Central memory CD8-positive, alpha-beta T cell (primary cell): ENCODE measurements at regions not wholly inside any gene's neighbourhood (a gene's known extent, or its start where the extent isn't known, plus 50 kb on each side); places are given as distances from the start of the nearest gene placed in this dataset.

Source experiments
- ATAC-seq: fragments of 150-1000 bp; cut with Tn5 transposase; replicated peaks from 2 replicates; pipeline ENCODE4 v1.10.0; 2022; ENCODE audit warnings: mild to moderate bottlenecking, moderate FRiP score, moderate number of reproducible peaks; ENCODE audit not compliant: poor library complexity, severe bottlenecking; ENCODE audit errors: extremely low read depth
- DNase-seq, 2 donors: peaks; one replicate each; pipeline ENCODE4 v3.0.0; 2021; ENCODE audit warnings: low spot score in 2 of 2
- H3K27ac Mint-ChIP-seq: one replicate; pipeline ENCODE4 v1.8.0; 2022; ENCODE audit warnings: low read depth, mild to moderate bottlenecking, moderate library complexity, mixed read lengths
- H3K27me3 Mint-ChIP-seq: one replicate; pipeline ENCODE4 v1.8.0; 2022; ENCODE audit warnings: mixed read lengths
- H3K36me3 Mint-ChIP-seq: one replicate; pipeline ENCODE4 v1.8.0; 2022; ENCODE audit warnings: mild to moderate bottlenecking, moderate library complexity, mixed read lengths; ENCODE audit not compliant: insufficient read depth
- H3K4me1 Mint-ChIP-seq: one replicate; pipeline ENCODE4 v1.8.0; 2022; ENCODE audit warnings: mixed read lengths
- H3K4me3 Mint-ChIP-seq: one replicate; pipeline ENCODE4 v1.8.0; 2022; ENCODE audit warnings: mild to moderate bottlenecking, moderate library complexity, mixed read lengths
- H3K9me3 Mint-ChIP-seq: one replicate; pipeline ENCODE4 v1.8.0; 2022; ENCODE audit warnings: mixed read lengths

DNA sequence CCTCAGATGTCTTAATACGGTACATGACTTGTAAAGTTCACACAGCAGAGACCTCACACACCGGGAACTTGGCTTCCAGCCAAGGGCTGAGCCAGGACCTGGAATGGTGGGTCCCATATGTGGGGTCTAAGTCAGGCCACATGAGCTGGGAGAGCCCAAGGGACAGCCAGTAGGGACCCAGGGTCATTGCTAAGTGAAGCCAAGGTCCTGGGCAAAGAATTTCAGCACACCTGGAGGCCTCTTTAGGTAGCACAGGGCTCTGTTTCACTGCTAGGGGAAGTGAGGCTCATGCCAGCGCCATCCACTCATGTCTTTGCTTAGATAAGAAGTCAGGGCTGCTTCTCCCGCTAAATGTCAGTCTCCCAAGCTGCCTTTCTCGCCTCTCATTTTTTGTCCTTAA is 116.6 kb upstream of the TLE3 start:
- H3K27me3 Mint-ChIP-seq: peaks cover 22% of the 10 kb centered on the region
- no peaks in the 10 kb centered on the region for H3K4me1 Mint-ChIP-seq
- DNase-seq (no peak), ATAC-seq (no peak)
- H3K9me3 Mint-ChIP-seq: no peaks in the 10 kb centered on the region
- no peak overlapping the region for H3K4me3 Mint-ChIP-seq
- H3K36me3 Mint-ChIP-seq: no peaks in the 10 kb centered on the region
- no peak overlapping the region for H3K27ac Mint-ChIP-seq

DNA sequence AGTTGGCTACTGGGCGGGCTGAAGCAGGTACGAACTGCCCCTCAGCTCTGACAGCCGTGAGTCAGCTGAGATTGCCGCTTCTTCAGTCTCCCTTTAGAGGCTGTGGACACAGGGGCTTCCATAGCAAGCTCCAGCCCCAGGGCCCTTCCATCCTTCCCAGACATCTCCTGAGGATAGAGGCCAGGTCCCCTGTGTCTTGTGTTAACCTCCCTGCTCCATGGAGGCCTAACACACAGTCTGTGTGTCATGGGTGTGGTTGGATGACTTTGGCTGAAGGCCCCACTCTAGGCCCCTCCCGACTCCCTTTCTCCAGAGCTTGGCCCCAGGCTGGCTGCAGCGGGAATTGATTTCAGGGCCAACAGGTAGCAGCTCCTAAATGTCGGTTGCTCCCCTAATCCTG is 116.1 kb upstream of the TLE3 start:
- no peak for ATAC-seq
- H3K27me3 Mint-ChIP-seq: peaks cover 24% of the 10 kb centered on the region
- no peaks in the 10 kb centered on the region for H3K36me3 Mint-ChIP-seq
- no peak overlapping the region for H3K4me3 Mint-ChIP-seq
- no peak overlapping the region for H3K27ac Mint-ChIP-seq
- no peaks in the 10 kb centered on the region for H3K9me3 Mint-ChIP-seq
- H3K4me1 Mint-ChIP-seq: no peaks in the 10 kb centered on the region
- DNase-seq: no peak

DNA sequence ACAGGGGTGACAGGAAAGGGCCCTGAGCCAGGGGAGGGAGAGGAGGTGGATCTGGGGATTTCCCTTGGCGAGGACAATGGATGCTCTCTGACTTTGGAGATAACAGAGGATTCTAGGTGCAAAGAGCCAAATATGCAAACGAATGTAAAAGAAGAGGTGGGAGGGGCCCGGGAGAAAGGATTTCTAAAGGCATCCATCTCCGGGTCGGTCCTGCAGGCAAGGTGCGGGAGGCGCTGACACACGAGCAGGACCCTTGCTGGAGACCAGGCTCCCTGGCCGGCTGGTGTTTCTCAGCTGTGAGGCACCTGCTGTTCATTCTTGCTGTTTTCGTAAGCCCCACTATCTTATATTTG is 115.2 kb upstream of the TLE3 start:
- H3K36me3 Mint-ChIP-seq: no peaks in the 10 kb centered on the region
- ATAC-seq: no peak

DNA sequence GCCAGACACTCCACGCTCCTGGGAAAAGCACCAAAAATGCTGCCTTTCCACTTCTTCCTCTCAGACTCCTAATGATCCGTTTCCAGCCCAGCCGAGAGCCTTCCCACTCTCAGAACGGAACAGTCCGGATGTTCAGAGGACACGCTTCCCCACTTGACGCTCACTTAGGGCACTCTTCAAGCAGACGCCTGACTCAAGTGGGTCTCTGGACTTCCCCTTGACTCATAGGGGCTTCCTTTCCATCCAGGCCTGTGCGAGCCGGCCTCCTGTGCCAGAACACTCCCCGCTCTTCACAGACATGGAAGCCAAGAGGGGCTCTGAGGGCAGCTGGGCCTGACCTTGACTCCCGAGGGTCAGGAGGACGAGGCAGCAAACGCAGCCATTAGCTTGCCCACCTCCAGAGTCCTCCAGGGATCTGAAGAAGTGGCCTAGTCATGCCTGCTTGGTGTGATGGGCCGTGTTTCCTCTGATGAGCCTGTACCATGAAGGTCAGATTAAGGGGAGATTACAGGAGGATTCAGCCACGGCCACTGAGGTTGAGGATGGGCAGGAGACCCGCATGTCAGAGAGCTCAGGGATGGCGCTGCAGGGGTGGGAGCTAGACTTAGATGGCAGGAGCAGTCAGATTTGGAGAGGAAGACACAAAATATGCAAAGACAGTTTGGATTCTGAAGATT is 114.7 kb upstream of the TLE3 start:
- Mint-ChIP-seq H3K4me3 (no peak overlapping the region), H3K27me3 (peaks cover 24% of the 10 kb centered on the region), H3K9me3 (no peaks in the 10 kb centered on the region), H3K27ac (no peak overlapping the region), H3K36me3 (no peaks in the 10 kb centered on the region), H3K4me1 (no peaks in the 10 kb centered on the region)
- DNase-seq (no peak), ATAC-seq (no peak)

More for the DNA sequence above, 115.2 kb upstream of the TLE3 start:
- DNase-seq: no peak
- Mint-ChIP-seq H3K27me3 (peaks cover 24% of the 10 kb centered on the region), H3K27ac (no peak overlapping the region), H3K9me3 (no peaks in the 10 kb centered on the region), H3K4me1 (no peaks in the 10 kb centered on the region), H3K4me3 (no peak overlapping the region)

DNA sequence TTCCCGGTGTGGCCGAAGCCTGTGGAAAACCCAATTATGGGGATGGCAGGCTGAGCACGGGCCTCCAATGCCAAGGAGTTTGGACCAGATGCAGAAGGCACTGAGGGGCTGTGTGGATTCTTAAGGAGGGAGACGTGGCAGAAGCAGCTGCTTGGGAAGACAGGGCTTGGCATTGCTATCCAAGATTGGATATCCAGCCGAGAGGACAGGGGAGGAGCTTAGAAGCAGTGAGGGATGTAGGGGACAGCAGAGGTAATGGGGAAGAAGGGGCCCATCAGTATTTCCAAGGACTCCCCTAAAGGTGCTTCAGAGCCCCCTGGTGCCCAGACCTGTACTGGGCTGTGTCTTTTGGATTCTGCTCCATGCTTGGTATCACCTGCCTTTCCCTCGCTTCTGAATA is 112.8 kb upstream of the TLE3 start:
- no peak overlapping the region for H3K27ac Mint-ChIP-seq
- H3K4me1 Mint-ChIP-seq: no peaks in the 10 kb centered on the region
- no peak for ATAC-seq
- no peaks in the 10 kb centered on the region for H3K36me3 Mint-ChIP-seq
- H3K9me3 Mint-ChIP-seq: no peaks in the 10 kb centered on the region
- no peak for DNase-seq
- peaks cover 24% of the 10 kb centered on the region for H3K27me3 Mint-ChIP-seq
- no peak overlapping the region for H3K4me3 Mint-ChIP-seq

DNA sequence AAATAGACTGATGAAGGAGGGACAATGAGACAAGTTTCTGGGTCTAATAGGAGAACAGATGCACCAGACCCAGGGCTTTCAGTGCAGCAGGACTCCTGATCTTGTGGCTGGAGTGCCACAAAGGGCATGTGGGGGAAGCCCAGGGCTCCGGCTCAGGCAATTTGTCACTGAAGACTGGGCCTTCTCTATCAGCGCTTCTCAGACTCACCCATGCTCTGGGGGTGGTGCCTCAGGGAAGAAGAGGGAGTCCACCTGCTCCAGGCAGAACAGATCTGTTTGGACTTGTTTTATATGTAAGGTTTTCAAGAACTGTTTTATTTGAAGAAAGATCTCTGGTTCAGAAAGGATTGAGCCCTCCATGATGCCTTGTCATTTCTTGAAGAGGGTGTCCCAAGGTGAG is 112.4 kb upstream of the TLE3 start:
- no peak overlapping the region for H3K4me3 Mint-ChIP-seq
- H3K27me3 Mint-ChIP-seq: peaks cover 24% of the 10 kb centered on the region

DNA sequence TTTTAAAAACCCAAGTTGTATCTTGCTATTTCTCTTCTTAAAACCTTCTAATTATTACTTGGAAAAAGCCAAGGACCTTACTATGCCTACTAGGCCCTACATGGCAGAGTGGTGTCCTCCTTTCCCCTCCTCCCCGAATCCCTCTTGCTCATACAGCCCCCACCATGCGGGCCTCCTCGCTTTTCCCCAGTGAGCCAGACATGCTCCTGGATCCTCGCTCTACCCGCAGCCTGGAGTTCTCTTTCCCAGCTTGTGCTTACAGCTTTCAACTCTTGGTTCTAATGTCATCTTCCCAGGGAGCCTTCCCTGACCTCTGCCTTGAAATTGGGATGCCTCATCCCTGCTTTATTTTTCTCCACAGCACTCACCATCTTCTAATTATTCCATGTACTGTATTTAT is 111.8 kb upstream of the TLE3 start:
- peaks cover 24% of the 10 kb centered on the region for H3K27me3 Mint-ChIP-seq
- no peak for DNase-seq
- H3K36me3 Mint-ChIP-seq: no peaks in the 10 kb centered on the region

More for the DNA sequence above, 112.4 kb upstream of the TLE3 start:
- no peaks in the 10 kb centered on the region for H3K9me3 Mint-ChIP-seq
- ATAC-seq (no peak), DNase-seq (no peak)
- H3K36me3 Mint-ChIP-seq: no peaks in the 10 kb centered on the region
- H3K4me1 Mint-ChIP-seq: no peaks in the 10 kb centered on the region
- H3K27ac Mint-ChIP-seq: no peak overlapping the region

DNA sequence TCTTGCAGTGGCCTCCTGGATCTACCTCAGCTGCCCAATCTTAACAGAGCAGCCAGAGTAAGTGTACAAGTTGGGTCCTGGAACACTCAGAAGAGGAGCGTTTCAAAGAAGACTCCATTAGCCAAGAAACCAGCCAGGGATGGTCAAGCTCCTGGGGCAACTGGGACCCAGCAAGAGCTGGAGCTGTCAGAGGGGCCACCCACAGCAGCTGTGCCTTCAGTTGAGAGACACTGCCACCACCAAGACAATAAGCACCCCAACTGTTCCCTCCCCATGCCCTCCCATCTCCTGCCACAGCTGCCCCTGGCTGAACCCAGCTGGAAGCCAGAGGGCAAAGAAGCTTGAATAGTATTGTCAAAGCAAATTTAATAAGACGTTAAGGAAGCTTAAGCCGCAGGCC is 110.6 kb upstream of the TLE3 start:
- no peaks in the 10 kb centered on the region for H3K4me1 Mint-ChIP-seq
- H3K36me3 Mint-ChIP-seq: no peaks in the 10 kb centered on the region
- H3K27me3 Mint-ChIP-seq: peaks cover 24% of the 10 kb centered on the region
- no peak for DNase-seq
- H3K4me3 Mint-ChIP-seq: no peak overlapping the region
- H3K9me3 Mint-ChIP-seq: no peaks in the 10 kb centered on the region
- no peak overlapping the region for H3K27ac Mint-ChIP-seq
- no peak for ATAC-seq

More for the DNA sequence above, 111.8 kb upstream of the TLE3 start:
- Mint-ChIP-seq H3K4me1 (no peaks in the 10 kb centered on the region), H3K27ac (no peak overlapping the region), H3K4me3 (no peak overlapping the region), H3K9me3 (no peaks in the 10 kb centered on the region)
- ATAC-seq: no peak

DNA sequence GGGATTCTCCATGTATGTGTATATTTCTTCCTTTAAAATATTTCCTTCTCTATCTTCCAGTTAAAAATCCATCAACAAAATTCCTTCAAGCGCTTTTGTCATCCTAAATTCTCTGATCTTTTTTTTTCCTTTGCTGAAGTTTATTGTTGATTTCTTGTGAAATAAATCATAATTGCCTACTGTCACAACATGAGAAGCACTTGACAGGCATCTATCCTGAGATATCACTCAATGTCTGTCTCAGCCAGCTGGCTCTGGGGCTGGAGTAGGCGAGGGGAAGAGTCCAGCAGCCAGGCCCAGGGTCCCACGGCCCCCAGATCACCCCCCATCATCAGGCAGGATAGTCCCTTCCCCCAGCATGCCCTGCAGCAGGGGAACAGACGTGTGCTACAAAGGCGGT is 109.0 kb upstream of the TLE3 start:
- H3K4me1 Mint-ChIP-seq: no peaks in the 10 kb centered on the region
- no peaks in the 10 kb centered on the region for H3K9me3 Mint-ChIP-seq
- peaks cover 17% of the 10 kb centered on the region for H3K27me3 Mint-ChIP-seq
- no peak for DNase-seq
- no peak overlapping the region for H3K27ac Mint-ChIP-seq
- H3K36me3 Mint-ChIP-seq: no peaks in the 10 kb centered on the region
- H3K4me3 Mint-ChIP-seq: no peak overlapping the region
- ATAC-seq: no peak

DNA sequence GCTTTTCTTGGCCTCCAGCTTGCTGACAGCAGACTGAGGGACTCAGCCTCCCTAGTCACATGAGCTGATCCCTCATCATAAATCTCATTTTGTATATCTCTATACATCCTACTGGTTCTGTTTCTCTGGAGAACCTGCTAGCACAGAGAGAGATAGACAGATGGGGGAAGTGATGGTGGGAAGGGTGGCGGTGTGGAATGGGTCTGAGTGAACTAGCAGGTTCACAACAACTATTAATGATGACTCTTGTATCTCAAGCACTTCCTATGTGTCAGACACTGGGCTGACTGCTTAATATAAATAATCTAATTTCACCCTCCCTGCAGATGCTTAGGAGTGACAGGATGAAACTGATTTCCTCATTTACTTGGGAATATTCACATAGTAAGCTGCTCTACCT is 106.9 kb upstream of the TLE3 start:
- DNase-seq (no peak), ATAC-seq (no peak)
- Mint-ChIP-seq H3K4me3 (no peak overlapping the region), H3K4me1 (no peaks in the 10 kb centered on the region), H3K36me3 (no peaks in the 10 kb centered on the region), H3K9me3 (no peaks in the 10 kb centered on the region), H3K27me3 (peaks cover 5% of the 10 kb centered on the region), H3K27ac (no peak overlapping the region)

DNA sequence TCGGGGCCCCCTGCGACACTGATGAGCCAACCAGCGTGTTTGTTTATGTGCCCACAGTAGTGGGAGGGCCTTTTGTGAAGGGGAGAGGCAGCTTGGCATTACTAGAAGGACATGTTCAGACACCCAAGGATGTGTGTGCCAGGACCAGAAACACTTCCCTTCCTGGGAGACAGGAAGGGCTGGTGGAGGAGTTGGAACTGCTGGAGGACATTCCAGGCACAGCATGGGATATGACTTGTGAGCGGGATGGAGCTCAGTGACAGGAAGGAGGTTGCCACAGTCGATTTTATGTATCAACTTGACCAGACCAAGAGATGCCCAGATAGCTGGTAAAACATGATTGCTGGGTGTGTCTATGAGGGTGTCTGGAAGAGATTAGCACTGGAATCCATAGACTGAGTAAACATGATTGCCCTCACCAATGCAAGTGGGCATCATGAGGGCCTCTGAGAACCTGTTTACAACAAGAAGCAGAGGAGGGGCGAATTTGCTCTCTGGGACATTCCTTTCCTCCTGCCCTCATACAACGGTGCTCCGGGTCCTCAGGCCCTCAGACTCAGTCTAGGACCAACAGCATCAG is 106.4 kb upstream of the TLE3 start:
- H3K36me3 Mint-ChIP-seq: no peaks in the 10 kb centered on the region
- no peak overlapping the region for H3K4me3 Mint-ChIP-seq
- DNase-seq: no peak
- ATAC-seq: no peak
- no peaks in the 10 kb centered on the region for H3K9me3 Mint-ChIP-seq
- H3K27me3 Mint-ChIP-seq: no peaks in the 10 kb centered on the region
- no peaks in the 10 kb centered on the region for H3K4me1 Mint-ChIP-seq
- no peak overlapping the region for H3K27ac Mint-ChIP-seq

DNA sequence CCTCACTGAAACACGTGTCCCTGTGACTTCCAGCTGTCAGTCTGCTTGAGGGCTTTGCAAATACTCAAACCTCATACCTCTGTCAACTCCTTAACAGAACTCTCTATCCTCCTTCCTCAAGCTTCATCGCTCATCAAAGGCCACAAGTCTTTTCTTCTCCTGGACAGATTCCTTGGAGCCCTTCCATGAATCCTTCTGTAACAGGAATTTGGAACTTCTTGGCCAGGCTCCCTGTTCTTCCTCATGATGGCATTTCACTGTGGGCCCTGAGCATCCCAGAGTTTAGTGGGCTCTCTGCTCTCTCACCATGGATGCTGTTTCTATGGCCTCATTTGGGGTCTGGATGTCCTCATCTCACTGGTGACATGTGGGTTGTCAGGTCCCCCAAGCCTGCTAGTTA is 105.0 kb upstream of the TLE3 start:
- Mint-ChIP-seq H3K27me3 (peaks cover 5% of the 10 kb centered on the region), H3K9me3 (no peaks in the 10 kb centered on the region), H3K27ac (no peak overlapping the region), H3K4me1 (no peaks in the 10 kb centered on the region), H3K36me3 (no peaks in the 10 kb centered on the region), H3K4me3 (no peak overlapping the region)
- ATAC-seq: no peak
- DNase-seq: no peak

DNA sequence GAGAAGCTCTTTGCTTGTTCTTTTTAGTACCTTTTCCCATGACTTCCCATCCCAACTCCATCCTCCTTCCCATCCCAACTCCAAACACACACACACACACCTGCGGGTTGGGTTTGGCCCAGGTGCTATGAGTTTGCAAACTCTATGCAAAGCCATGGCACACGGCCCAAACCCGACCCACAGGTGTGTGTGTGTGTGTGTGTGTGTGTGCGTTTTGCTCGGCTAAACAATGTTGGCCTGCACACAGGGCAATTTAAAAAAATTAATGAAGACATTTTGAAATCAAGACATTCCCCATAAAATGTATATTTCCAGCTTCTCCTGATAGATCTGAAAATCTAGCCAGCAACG is 103.7 kb upstream of the TLE3 start:
- no peak for ATAC-seq
- Mint-ChIP-seq H3K27ac (no peak overlapping the region), H3K36me3 (no peaks in the 10 kb centered on the region), H3K27me3 (peaks cover 16% of the 10 kb centered on the region), H3K9me3 (no peaks in the 10 kb centered on the region), H3K4me1 (peaks cover 8% of the 10 kb centered on the region), H3K4me3 (no peak overlapping the region)
- no peak for DNase-seq
